Upper lobe of left lung (tissue), 4 donors: ENCODE measurements at regions not wholly inside any gene's neighbourhood (a gene's known extent, or its start where the extent isn't known, plus 50 kb on each side); places are given as distances from the start of the nearest gene placed in this dataset.

Experiments used
- CTCF ChIP-seq, 6 experiments: fragments of 450-650 bp in 4 of 6; fragments of 200-600 bp in 2 of 6; sonication (generic) in 2 of 6; IDR thresholded peaks; one replicate each; pipeline ENCODE4 v1.5.1; 2016 to 2019; ENCODE audit warnings: antibody characterized with exemption in 6 of 6
- EP300 ChIP-seq, 4 donors: sonication (generic); formaldehyde crosslinking; IDR thresholded peaks; one replicate each; pipeline ENCODE4 v1.5.1; 2017; ENCODE audit warnings: antibody characterized with exemption in 4 of 4, control low read depth in 2 of 4

- no peak for TF ChIP-seq CTCF (IDR thresholded peaks at IDR 0.05)
- no peak for TF ChIP-seq EP300 (IDR thresholded peaks at IDR 0.05)
Measured at GRCh38 chr14:98633380-98633779, 638.6 kb downstream of the BCL11B start.
